WTC11 (cell line): ENCODE measurements at regions not wholly inside any gene's neighbourhood (a gene's known extent, or its start where the extent isn't known, plus 50 kb on each side); places are given as distances from the start of the nearest gene placed in this dataset.

ENCODE experiments used
- ATAC-seq: fragments of 200-7000 bp; cut with Tn5 transposase; 2 replicates; pipeline ENCODE4 v1.10.0; 2021; ENCODE audit warnings: mild to moderate bottlenecking, moderate library complexity
- CTCF ChIA-PET: fragments of 300-600 bp; sonication (Branson Sonifier 250); formaldehyde crosslinking; loops from one replicate; lab custom pipeline; 2021; ENCODE audit warnings: antibody characterized with exemption; lab: Charles Lee
- POLR2A ChIA-PET: fragments of 350-600 bp; sonication (Branson Sonifier 250); formaldehyde crosslinking; loops from one replicate; lab custom pipeline; 2021; ENCODE audit warnings: antibody characterized with exemption; lab: Charles Lee
- DNase-seq: peaks from one replicate; pipeline ENCODE4 v3.0.0; 2021; ENCODE audit warnings: low spot score
- H3K27ac Mint-ChIP-seq: 2 replicates; pipeline ENCODE4 v1.8.0; 2021; ENCODE audit warnings: mixed read lengths
- H3K27me3 Mint-ChIP-seq: 2 replicates; pipeline ENCODE4 v1.8.0; 2021; ENCODE audit warnings: low read depth, mild to moderate bottlenecking, moderate library complexity, mixed read lengths
- H3K36me3 Mint-ChIP-seq: 2 replicates; pipeline ENCODE4 v1.8.0; 2021; ENCODE audit warnings: mixed read lengths
- H3K4me1 Mint-ChIP-seq: 2 replicates; pipeline ENCODE4 v1.8.0; 2022; ENCODE audit warnings: mixed read lengths
- H3K4me3 Mint-ChIP-seq: 2 replicates; pipeline ENCODE4 v1.8.0; 2021; ENCODE audit warnings: mild to moderate bottlenecking, moderate library complexity, mixed read lengths
- H3K9me3 Mint-ChIP-seq: 2 replicates; pipeline ENCODE4 v1.8.0; 2021; ENCODE audit warnings: mixed read lengths
- CREB1 ChIP-seq: sonication (generic); formaldehyde crosslinking; IDR thresholded peaks from 2 replicates; pipeline ENCODE4 v1.8.0; 2023; ENCODE audit warnings: mild to moderate bottlenecking, missing genetic modification reagents
- CREM ChIP-seq: sonication (generic); formaldehyde crosslinking; IDR thresholded peaks from 2 replicates; pipeline ENCODE4 v1.8.1; 2022; ENCODE audit warnings: mild to moderate bottlenecking, missing genetic modification reagents, moderate library complexity
- E2F1 ChIP-seq: sonication (generic); formaldehyde crosslinking; IDR thresholded peaks from 2 replicates; pipeline ENCODE4 v1.8.0; 2022; ENCODE audit warnings: mild to moderate bottlenecking, missing genetic modification reagents
- EMX1 ChIP-seq: fragments of 250-450 bp; sonication (Bioruptor Pico); IDR thresholded peaks from 2 replicates; pipeline ENCODE4 v1.8.0; 2021; ENCODE audit warnings: mild to moderate bottlenecking
- ESRRA ChIP-seq: sonication (generic); formaldehyde crosslinking; IDR thresholded peaks from 2 replicates; pipeline ENCODE4 v1.8.1; 2022; ENCODE audit warnings: mild to moderate bottlenecking, missing genetic modification reagents, borderline replicate concordance
- FOXK1 ChIP-seq: sonication (generic); formaldehyde crosslinking; IDR thresholded peaks from 2 replicates; pipeline ENCODE4 v1.8.0; 2022; ENCODE audit warnings: mild to moderate bottlenecking, moderate library complexity, missing genetic modification reagents
- FOXP1 ChIP-seq: sonication (generic); formaldehyde crosslinking; IDR thresholded peaks from 2 replicates; pipeline ENCODE4 v1.8.0; 2022; ENCODE audit warnings: missing genetic modification reagents, mild to moderate bottlenecking, moderate library complexity, borderline replicate concordance
- GABPB1 ChIP-seq: sonication (generic); formaldehyde crosslinking; IDR thresholded peaks from 2 replicates; pipeline ENCODE4 v1.8.1; 2023; ENCODE audit warnings: mild to moderate bottlenecking, missing genetic modification reagents
- HMGA2 ChIP-seq: fragments of 250-450 bp; sonication (Bioruptor Pico); IDR thresholded peaks from 2 replicates; pipeline ENCODE4 v1.4.0; 2021; ENCODE audit warnings: mild to moderate bottlenecking, moderate library complexity
- JUN ChIP-seq: sonication (generic); formaldehyde crosslinking; IDR thresholded peaks from 2 replicates; pipeline ENCODE4 v1.8.0; 2023; ENCODE audit warnings: mild to moderate bottlenecking, missing genetic modification reagents
- KAT7 ChIP-seq: sonication (generic); formaldehyde crosslinking; IDR thresholded peaks from 2 replicates; pipeline ENCODE4 v1.8.1; 2023; ENCODE audit warnings: missing genetic modification reagents, mild to moderate bottlenecking, borderline replicate concordance
- MAX ChIP-seq: sonication (generic); formaldehyde crosslinking; IDR thresholded peaks from 2 replicates; pipeline ENCODE4 v1.8.0; 2022; ENCODE audit warnings: mild to moderate bottlenecking, missing genetic modification reagents
- NFATC4 ChIP-seq: fragments of 250-450 bp; sonication (Bioruptor Pico); IDR thresholded peaks from 2 replicates; pipeline ENCODE4 v1.9.0; 2021; ENCODE audit warnings: mild to moderate bottlenecking
- NR2C2 ChIP-seq: sonication (generic); formaldehyde crosslinking; IDR thresholded peaks from 2 replicates; pipeline ENCODE4 v1.8.0; 2022; ENCODE audit warnings: mild to moderate bottlenecking, missing genetic modification reagents
- NR3C1 ChIP-seq: sonication (generic); formaldehyde crosslinking; conservative IDR thresholded peaks from 2 replicates; pipeline ENCODE4 v1.8.1; 2023; ENCODE audit warnings: low read depth, mild to moderate bottlenecking, missing genetic modification reagents
- PRRX2 ChIP-seq: fragments of 250-450 bp; sonication (Bioruptor Pico); IDR thresholded peaks from 2 replicates; pipeline ENCODE4 v1.8.0; 2021; ENCODE audit warnings: mild to moderate bottlenecking
- SMAD3 ChIP-seq: sonication (generic); formaldehyde crosslinking; IDR thresholded peaks from 2 replicates; pipeline ENCODE4 v1.8.0; 2022; ENCODE audit warnings: missing genetic modification reagents, mild to moderate bottlenecking, borderline replicate concordance
- SMAD4 ChIP-seq: sonication (generic); formaldehyde crosslinking; IDR thresholded peaks from 2 replicates; pipeline ENCODE4 v1.8.0; 2022; ENCODE audit warnings: mild to moderate bottlenecking, missing genetic modification reagents
- SP1 ChIP-seq: sonication (generic); formaldehyde crosslinking; conservative IDR thresholded peaks from 2 replicates; pipeline ENCODE4 v1.8.1; 2022; ENCODE audit warnings: missing genetic modification reagents
- TEAD4 ChIP-seq: sonication (generic); formaldehyde crosslinking; IDR thresholded peaks from 2 replicates; pipeline ENCODE4 v1.8.0; 2022; ENCODE audit warnings: mild to moderate bottlenecking, missing genetic modification reagents
- TP53 ChIP-seq: sonication (generic); formaldehyde crosslinking; IDR thresholded peaks from 2 replicates; pipeline ENCODE4 v1.8.1; 2023; ENCODE audit warnings: mild to moderate bottlenecking, missing genetic modification reagents
- ZNF396 ChIP-seq: fragments of 250-450 bp; sonication (Bioruptor Pico); IDR thresholded peaks from 2 replicates; pipeline ENCODE4 v1.8.0; 2021; ENCODE audit warnings: mild to moderate bottlenecking, moderate library complexity, borderline replicate concordance
- TF ChIP-seq, protein P1 (sequence below): sonication (generic); formaldehyde crosslinking; IDR thresholded peaks from 2 replicates; pipeline ENCODE4 v1.8.0; 2023; ENCODE audit warnings: missing genetic modification reagents
- TF ChIP-seq, protein P2 (sequence below): sonication (generic); formaldehyde crosslinking; IDR thresholded peaks from 2 replicates; pipeline ENCODE4 v1.8.0; 2022; ENCODE audit warnings: missing genetic modification reagents

- TF ChIP-seq E2F1 (CRISPR knock-in tag), result no peak
- no peak for TF ChIP-seq ZNF396
- TF ChIP-seq FOXK1 (CRISPR knock-in tag), result no peak
- no peak for TF ChIP-seq EMX1 (CRISPR knock-in tag)
- no peak for TF ChIP-seq CREB1 (CRISPR knock-in tag)
- TF ChIP-seq SP1, result no peak
- no peak for TF ChIP-seq JUN
These were observed 521.1 kb downstream of the PLOD2 start (continued) for GRCh38 chr3:145639875-145640274.

DNA sequence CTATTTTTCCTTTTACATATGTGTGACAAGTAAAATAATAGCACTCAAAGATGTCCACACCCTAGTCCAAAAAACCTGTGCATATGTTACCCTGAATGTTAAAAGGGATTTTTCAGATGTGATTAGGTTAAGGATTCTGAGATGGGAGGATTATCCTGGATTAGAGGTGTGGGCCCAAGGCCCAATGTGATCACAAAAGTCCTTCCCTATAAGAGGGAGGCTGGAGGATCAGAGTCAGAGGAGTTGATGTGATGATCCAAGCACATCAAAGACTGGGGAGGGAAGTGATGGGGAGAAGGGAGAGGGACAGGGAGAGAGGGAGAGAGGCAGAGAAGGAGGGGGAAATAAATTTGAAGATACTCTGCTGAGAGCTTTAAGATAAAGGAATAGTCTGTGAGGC, 512.6 kb downstream of the PLOD2 start:
- ATAC-seq (no peak), DNase-seq (no peak)
- Mint-ChIP-seq H3K36me3 (peaks cover 7% of the 10 kb centered on the region), H3K4me3 (no peak overlapping the region), H3K27me3 (no peaks in the 10 kb centered on the region), H3K27ac (no peak overlapping the region), H3K4me1 (no peaks in the 10 kb centered on the region), H3K9me3 (peaks cover 14% of the 10 kb centered on the region)
- POLR2A ChIA-PET, result no interaction called here
- CTCF ChIA-PET, result no interaction called here
- TF ChIP-seq MAX (no peak), NR3C1 (no peak), NFATC4 (CRISPR knock-in tag) (no peak), FOXK1 (CRISPR knock-in tag) (no peak), FOXP1 (CRISPR knock-in tag) (no peak), HMGA2 (CRISPR knock-in tag) (no peak), JUN (no peak), ESRRA (no peak), SMAD4 (CRISPR knock-in tag) (no peak)

DNA sequence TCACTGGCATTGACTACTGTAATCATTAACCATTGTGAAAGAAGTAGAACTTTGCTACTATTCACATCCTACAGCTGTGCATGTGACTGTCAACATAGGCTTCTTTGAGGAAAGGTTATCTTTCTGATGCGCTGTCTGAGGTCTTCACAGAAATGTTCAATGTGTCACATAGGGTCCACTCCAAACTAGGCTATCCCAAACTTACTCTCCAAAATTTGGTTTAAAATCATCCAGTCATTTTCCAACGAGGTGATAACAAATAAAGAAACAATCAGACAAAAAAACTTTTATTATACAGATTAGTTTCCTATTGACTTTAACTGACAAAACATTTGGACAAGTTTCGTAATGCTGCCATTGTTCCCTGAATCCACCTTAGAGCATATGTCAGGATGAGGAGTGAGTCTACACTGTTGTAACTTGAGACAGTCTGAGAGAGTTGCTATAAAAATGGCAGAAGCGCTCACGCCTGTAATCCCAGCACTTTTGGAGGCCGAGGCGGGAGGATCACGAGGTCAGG, 511.6 kb downstream of the PLOD2 start:
- H3K4me3 Mint-ChIP-seq, result no peak overlapping the region
- no peaks in the 10 kb centered on the region for H3K4me1 Mint-ChIP-seq
- no peak for ATAC-seq
- TF ChIP-seq TP53 (CRISPR knock-in tag), result no peak
- TF ChIP-seq TEAD4 (CRISPR knock-in tag), result no peak
- no peak for TF ChIP-seq SP1
- TF ChIP-seq GABPB1 (CRISPR knock-in tag), result 0 out of 2 replicates have a peak, but pooled peaks have one; percentile 15
- ChIA-PET CTCF (no interaction called here), POLR2A (no interaction called here)
- DNase-seq, result no peak
- H3K27me3 Mint-ChIP-seq, result no peaks in the 10 kb centered on the region
- H3K9me3 Mint-ChIP-seq, result peaks cover 14% of the 10 kb centered on the region
- H3K27ac Mint-ChIP-seq, result no peak overlapping the region
- peaks cover 7% of the 10 kb centered on the region for H3K36me3 Mint-ChIP-seq

- POLR2A ChIA-PET, result no interaction called here
- Mint-ChIP-seq H3K4me3 (no peak overlapping the region), H3K9me3 (peaks cover 14% of the 10 kb centered on the region), H3K27me3 (no peaks in the 10 kb centered on the region), H3K36me3 (peaks cover 7% of the 10 kb centered on the region), H3K4me1 (no peaks in the 10 kb centered on the region), H3K27ac (no peak overlapping the region)
- TF ChIP-seq SMAD3 (no peak), PRRX2 (CRISPR knock-in tag) (no peak), GABPB1 (CRISPR knock-in tag) (peak; percentile 85)
- ATAC-seq, result no peak
- CTCF ChIA-PET, result no interaction called here
- no peak for DNase-seq
These were observed 510.8 kb downstream of the PLOD2 start for GRCh38 chr3:145650170-145650569.

DNA sequence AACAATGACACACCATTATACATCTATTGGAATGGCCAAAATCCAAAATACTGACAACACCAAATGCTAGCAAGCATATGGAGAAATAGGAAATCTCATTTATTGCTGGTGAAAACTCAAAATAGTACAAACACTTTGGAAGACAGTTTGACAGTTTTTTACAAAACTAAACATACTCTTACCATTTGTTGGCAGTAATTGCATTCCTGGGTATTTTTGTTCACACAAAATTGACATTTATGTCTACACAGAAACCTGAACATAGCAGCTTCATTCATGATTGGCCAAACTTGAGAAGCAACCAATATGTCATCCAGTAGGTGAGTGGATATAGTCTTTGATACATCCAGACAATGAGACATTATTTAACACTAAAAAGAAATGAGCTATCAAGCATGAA, 489.9 kb downstream of the PLOD2 start:
- ChIA-PET CTCF (no interaction called here), POLR2A (no interaction called here)
- Mint-ChIP-seq H3K36me3 (no peaks in the 10 kb centered on the region), H3K4me1 (0 out of 2 replicates have a peak, but pooled peaks cover 2% of the 10 kb centered on the region), H3K9me3 (no peaks in the 10 kb centered on the region), H3K27ac (no peak overlapping the region), H3K4me3 (no peak overlapping the region), H3K27me3 (no peaks in the 10 kb centered on the region)
- TF ChIP-seq NR3C1 (no peak), CREM (CRISPR knock-in tag) (no peak), KAT7 (no peak), NR2C2 (CRISPR knock-in tag) (no peak)
- TF ChIP-seq, protein P1, sequence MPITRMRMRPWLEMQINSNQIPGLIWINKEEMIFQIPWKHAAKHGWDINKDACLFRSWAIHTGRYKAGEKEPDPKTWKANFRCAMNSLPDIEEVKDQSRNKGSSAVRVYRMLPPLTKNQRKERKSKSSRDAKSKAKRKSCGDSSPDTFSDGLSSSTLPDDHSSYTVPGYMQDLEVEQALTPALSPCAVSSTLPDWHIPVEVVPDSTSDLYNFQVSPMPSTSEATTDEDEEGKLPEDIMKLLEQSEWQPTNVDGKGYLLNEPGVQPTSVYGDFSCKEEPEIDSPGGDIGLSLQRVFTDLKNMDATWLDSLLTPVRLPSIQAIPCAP (CRISPR knock-in tag), result no peak
- TF ChIP-seq, protein P2, sequence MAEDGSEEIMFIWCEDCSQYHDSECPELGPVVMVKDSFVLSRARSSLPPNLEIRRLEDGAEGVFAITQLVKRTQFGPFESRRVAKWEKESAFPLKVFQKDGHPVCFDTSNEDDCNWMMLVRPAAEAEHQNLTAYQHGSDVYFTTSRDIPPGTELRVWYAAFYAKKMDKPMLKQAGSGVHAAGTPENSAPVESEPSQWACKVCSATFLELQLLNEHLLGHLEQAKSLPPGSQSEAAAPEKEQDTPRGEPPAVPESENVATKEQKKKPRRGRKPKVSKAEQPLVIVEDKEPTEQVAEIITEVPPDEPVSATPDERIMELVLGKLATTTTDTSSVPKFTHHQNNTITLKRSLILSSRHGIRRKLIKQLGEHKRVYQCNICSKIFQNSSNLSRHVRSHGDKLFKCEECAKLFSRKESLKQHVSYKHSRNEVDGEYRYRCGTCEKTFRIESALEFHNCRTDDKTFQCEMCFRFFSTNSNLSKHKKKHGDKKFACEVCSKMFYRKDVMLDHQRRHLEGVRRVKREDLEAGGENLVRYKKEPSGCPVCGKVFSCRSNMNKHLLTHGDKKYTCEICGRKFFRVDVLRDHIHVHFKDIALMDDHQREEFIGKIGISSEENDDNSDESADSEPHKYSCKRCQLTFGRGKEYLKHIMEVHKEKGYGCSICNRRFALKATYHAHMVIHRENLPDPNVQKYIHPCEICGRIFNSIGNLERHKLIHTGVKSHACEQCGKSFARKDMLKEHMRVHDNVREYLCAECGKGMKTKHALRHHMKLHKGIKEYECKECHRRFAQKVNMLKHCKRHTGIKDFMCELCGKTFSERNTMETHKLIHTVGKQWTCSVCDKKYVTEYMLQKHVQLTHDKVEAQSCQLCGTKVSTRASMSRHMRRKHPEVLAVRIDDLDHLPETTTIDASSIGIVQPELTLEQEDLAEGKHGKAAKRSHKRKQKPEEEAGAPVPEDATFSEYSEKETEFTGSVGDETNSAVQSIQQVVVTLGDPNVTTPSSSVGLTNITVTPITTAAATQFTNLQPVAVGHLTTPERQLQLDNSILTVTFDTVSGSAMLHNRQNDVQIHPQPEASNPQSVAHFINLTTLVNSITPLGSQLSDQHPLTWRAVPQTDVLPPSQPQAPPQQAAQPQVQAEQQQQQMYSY, result no peak
- ATAC-seq, result no peak
- DNase-seq, result no peak
